ENCODE measurements at regions not wholly inside any gene's neighbourhood (a gene's known extent, or its start where the extent isn't known, plus 50 kb on each side); places are given as distances from the start of the nearest gene placed in this dataset.

DNA sequence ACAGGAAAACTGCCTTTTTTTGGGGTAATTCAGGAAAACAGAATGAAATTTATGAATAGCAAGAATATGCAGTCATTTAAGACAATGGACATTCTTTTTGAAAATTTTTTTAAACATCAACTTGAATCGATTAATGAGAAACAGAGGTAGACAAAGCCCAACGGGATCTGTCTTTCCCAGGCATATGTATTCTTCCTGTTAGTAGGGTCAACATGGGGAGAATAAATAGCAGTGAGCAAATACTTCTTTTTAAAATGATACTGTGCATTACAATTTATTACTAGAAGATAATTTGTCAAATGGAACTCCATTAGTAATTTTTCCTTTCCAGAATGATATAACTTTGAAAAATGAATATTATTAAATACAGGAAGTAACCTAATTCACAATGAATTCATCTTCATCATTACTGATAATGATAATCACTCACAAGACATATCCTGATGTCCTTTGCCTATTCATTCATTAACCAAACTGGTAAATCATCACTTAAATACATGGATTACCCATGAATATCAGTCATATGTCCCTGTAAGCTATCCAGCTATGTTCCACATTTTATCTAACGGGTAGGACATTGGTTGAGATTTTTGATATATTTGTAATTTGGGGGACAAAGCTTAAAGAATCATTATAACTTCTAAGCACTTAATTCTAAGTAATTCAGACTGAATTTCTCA lies 209.2 kb upstream of the CDIN1 start:
- no peak for DNase-seq

- peak; percentile 48 for DNase-seq
These were observed 208.7 kb upstream of the CDIN1 start for GRCh38 chr15:36370731-36371112.

GRCh38 chr15:36371509-36371908 lies 207.9 kb upstream of the CDIN1 start:
- DNase-seq, result no peak

GRCh38 chr15:36372968-36373367 lies 206.5 kb upstream of the CDIN1 start:
- no peak for DNase-seq

- no peak for DNase-seq
These were observed 205.9 kb upstream of the CDIN1 start for GRCh38 chr15:36373550-36373949.

DNA sequence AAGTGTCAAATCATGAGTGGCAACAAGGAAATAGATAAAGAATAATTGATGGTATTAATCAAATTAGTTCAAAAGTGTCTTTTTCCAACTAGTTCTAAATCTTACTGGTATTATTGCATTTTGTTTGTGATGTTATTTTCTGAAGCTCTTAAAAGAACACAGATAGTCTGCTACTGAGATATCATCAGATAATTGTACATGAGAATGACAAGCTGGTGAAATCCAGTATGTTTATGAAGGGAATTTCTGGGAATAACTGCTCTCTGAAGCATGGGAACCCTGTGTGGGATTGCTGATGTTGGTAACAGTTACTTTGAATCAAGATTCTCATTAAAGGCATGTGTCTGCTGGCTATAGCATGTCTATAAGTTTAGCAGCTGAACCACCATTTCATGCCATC lies 190.3 kb upstream of the CDIN1 start:
- DNase-seq, result no peak

GRCh38 chr15:36390491-36390890 lies 188.9 kb upstream of the CDIN1 start:
- DNase-seq, result no peak

- DNase-seq, result no peak
These were observed 186.7 kb upstream of the CDIN1 start for GRCh38 chr15:36392676-36393266.

GRCh38 chr15:36398212-36398611 lies 181.2 kb upstream of the CDIN1 start:
- no peak for DNase-seq

- DNase-seq, result no peak
These were observed 180.2 kb upstream of the CDIN1 start for GRCh38 chr15:36399276-36399675.

DNA sequence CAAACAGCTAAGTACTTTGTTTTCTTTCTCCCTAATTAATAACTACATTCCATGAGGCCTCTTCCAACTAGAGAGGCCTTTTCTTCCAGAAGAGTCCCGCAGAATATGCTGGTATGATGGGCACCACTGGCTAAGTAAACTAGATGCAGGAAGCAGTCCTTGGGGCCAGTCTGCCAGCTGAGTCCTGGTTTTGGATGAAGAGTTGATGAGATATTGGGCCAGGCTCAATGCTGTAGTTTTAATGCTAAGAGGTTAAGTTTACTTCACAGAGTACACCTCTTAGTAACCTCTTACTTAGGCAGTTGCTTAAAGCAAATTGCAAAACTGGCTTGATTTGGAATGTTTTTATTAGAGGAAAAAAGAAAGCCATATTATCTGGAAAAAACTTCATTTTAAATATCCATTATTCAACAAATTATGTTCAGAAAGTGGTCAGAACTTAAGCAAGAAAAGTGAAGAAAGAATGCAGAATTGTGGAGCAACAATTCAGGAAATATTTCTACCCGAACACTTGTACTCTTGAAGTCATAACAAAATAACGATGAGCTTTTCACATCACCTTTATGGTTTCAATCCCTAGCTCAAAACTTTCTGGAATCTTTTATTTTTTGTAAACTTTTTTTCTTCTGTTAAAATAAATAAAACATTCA lies 178.4 kb upstream of the CDIN1 start:
- DNase-seq, result no peak

DNA sequence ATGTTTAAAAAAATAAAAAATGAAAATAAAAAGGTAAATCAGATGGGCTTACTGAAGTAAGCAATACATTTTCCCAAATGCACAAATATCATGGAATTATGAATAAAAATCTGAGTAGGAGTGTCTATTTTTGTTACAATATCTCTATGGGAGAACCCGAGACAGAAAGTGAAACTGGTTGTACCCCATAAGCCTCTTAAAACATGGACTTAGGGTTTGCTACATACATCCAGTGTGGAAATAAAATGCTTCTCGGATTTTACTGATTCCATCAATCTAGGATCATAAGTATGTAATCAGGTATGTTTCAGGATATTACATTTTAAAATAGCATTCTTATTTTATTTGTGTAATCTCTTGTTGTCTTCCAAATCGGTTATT lies 177.8 kb upstream of the CDIN1 start:
- DNase-seq, result no peak

DNA sequence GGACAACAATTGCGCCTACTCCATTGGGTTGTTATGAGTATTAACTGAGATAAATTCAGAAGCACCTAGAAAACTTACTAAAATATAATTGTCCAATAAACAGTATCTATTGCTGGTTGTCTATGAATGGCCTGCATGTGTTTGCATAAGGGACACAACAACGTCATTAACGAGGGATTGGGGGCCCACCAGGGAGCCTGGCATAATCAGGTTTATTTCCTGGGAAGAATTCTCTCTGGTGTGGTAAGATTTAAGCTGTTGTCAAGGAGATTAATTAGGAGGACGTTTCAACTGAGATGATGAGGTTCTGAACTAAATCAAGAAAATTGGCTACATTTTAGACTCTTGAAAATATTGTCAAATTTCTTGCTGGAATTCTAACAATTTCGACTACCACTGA lies 176.1 kb upstream of the CDIN1 start:
- DNase-seq, result no peak

DNA sequence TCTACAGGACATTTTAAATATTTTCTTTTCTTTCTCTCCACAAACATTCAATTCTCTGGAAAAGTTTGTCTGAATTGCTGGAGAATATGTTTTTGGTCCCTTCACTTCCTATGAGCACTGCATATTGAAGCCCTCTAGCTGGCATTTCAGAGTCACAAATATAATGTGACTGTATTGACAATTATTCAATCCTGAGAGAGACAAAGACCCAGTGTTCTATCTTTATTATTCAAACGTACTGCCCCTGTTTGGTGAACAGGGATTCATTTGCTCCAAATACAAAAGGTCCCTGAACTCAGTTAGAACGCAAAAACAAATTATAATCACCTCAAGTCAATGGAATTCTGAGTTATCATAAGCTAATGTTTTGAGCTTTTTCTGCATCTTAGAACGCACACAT lies 173.1 kb upstream of the CDIN1 start:
- no peak for DNase-seq

GRCh38 chr15:36406911-36407310 lies 172.5 kb upstream of the CDIN1 start:
- no peak for DNase-seq

- peak; percentile 4 for DNase-seq
These were observed 171.8 kb upstream of the CDIN1 start for GRCh38 chr15:36407647-36408046.

GRCh38 chr15:36409819-36410218 lies 169.6 kb upstream of the CDIN1 start:
- no peak for DNase-seq

- DNase-seq, result no peak
These were observed 164.8 kb upstream of the CDIN1 start for GRCh38 chr15:36414670-36415069.

GRCh38 chr15:36415643-36416042 lies 163.8 kb upstream of the CDIN1 start:
- no peak for DNase-seq

- no peak for DNase-seq
These were observed 156.8 kb upstream of the CDIN1 start for GRCh38 chr15:36422631-36423030.

DNA sequence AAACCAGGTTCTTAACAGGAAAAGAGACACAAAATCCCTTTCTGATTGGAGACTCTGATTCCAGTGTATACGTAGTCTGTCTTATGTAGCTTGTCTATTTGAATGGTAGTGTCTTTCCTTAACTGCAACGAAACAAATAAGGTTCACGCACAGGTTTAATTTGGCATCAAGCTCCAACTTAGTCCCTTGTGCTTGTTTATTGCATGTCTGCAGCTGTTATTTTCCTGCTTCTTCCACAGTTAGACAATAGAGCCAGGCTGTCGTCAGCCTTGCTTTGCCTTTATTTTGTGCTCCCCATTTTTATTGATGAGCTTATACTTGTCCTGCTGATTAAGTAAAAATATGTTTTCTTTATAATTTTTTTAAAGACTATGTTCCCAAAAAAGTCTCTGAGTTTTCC lies 152.7 kb upstream of the CDIN1 start:
- DNase-seq, result no peak

DNA sequence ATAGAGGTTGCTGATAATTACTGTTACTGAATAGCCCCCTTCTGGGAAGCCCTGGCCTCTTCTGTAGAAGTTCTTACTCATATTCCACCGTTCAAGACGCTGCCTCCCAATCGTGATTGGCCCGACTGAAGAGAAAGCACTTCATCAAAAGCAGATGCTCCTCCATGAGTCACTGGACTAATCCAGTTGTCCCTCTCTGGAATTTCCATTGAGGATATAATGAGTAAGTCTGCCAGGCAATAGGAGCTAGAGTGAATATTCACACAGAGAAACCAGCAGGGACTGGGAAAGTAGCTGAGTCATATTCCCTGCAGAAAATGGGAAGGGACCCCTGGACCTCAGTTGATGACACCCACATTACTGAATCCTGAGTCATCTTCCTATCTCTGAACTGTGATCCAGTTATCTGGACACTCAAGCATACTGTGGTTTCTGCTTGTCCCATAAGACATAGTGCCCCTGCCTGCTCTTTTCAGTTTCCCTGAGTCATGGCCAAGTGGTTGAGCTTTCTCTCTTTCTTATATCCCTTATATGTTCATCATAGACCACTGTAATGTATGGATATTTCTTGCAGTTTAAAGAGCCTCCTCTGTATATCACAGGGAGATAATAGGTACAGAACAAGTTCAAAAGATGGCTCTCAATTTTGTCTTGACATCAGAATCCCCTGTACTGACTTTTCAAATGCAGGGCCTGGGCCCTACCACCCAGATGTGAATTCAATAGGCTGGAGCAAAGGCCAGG lies 151.2 kb upstream of the CDIN1 start:
- DNase-seq, result peak; percentile 98

- DNase-seq, result no peak
These were observed 149.7 kb upstream of the CDIN1 start for GRCh38 chr15:36429707-36430106.

GRCh38 chr15:36430280-36430679 lies 149.1 kb upstream of the CDIN1 start:
- no peak for DNase-seq

Measured in amniotic stem cell (primary cell).